Right renal cortex interstitium (tissue), 3 donors: ENCODE measurements at regions not wholly inside any gene's neighbourhood (a gene's known extent, or its start where the extent isn't known, plus 50 kb on each side); places are given as distances from the start of the nearest gene placed in this dataset.
"Not testable (repeated sequence)": the region's sequence is repeated elsewhere in the genome, so short reads cannot be mapped to it uniquely, and the experiment has no call there.

Experiments
- DNase-seq, 3 donors: peaks; one replicate each; pipeline ENCODE4 v3.0.0-alpha.2; 2013; ENCODE audit warnings: low read depth in 3 of 3, low spot score in 2 of 3

DNA sequence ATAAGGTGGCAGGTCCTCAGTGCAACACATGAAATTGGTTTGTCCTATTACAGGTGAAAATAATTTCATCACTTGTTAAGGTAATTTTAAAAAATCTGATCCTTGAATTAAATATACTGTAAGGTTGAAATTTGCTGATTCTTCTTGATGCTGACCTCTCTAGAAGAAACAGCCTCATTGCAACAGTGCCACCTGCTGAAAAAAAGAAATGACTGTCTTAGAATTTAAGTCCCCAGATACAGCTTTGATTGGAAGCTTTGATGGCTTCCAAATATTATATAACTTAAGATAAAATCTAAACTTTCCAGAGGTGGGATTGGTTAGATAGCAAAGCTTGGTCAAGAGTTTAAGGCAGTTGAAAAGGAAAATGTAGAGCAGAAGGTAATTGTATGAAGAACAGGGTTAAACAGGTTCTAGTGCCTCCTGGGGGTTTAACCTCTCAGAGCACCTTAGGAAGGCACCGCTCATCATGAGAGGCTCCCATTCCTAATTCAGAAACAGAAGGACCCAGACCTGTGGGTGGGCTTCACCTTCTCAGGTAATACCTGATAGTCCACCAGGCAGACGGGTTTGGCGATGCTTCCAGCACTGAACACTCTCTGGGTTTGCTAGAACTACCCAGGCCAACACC, 401.0 kb downstream of the PAX1 start:
- peak in 2 of 3 donors; percentile 30 to 36 for DNase-seq

DNA sequence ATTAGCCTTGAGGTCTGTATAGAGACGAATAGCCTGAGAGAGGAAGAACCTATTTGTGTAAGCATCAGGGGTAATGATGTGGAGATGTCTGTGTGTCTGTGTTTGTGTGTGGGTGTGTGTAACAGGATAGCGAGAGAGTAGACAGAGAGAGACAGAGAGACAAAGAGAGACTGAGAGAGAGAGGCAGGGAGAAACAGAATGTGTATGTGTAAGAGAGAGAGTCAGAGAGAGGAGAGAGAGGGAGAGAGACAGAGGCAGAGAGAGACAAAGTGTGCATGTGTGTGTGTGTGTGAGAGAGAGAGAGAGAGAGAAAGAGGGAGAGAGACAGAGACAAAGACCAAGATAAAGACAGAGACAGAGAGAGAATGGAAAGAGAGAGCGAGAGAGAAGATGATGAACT, 396.1 kb downstream of the PAX1 start:
- DNase-seq, result no peak

GRCh38 chr20:22100686-22101085, 395.2 kb downstream of the PAX1 start:
- DNase-seq, result no peak

DNA sequence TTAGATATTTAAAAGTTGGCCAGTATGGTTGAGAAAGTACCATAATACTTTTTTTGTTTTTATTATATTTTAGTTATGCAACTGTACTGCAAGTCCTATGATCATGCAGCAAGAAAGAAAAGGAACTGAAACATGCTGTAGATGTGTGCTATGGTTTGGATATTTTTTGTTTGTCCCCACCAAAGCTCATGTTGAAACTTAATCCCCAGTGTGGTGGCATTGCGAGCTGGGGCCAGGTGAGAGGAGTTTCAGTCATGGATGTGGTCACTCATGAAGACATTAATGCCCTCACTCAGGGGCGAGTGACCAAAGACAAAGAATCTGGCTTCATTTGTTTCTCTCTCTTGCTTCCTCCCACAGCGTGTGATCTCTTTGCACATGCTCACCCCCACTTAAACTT, 393.9 kb downstream of the PAX1 start:
- DNase-seq, result no peak

DNA sequence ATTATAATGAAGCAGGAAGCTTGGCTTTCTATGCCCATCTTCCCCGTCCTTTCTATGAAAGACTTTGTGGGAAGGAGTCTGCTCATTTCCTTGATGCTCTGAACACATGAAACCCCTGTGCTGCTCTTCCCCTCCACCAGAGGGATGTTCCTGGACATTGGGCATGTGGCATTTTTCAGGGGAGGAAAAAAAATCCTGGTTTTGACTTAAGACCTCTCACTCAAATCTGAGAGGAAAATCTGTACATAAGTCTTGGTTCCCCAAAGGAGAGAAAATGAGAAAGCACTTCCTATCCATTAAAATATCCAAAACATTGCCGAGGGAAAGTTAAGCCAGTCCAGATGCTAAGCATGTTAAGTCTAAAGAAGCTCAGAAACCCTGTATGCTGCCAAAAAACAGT, 393.0 kb downstream of the PAX1 start:
- no peak for DNase-seq

DNA sequence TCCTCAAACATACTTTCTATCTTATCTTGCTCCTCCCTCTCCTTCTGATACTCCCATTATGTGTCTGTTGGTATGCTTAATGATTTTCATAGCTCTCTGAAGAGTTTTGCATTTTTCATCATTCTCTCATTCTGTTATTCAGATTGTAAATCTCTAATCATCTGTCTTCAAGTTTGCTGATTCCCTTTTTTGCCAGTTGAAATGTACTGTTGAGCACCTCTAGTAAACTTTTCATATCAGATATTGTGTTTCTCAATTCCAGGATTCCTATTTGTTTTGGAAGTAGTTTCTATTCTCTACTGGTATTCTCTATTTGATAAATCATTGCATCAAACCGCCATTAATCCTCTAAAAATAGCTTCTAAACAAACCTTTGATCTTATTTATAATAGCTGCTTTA, 387.7 kb downstream of the PAX1 start:
- no peak for DNase-seq

DNA sequence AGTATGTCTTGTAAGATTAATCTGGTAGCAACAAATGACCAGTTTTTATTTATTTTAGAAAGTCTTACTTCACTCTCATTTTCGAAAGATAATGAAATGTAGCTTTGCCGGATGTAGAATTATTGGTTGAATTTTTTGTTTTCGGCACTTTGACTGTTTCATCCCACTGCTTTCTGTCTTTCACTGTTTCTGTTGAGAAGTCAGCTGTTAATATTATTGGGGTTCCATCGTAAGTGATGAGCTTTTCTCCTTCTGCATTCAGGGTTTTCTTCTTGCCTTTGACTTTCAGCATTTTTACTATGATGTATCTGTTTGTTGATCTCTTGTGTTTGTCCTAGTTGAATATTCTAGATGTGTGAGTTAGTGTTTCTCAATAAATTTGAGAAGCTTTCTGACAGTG, 383.4 kb downstream of the PAX1 start:
- no peak for DNase-seq

- DNase-seq, result no peak
These were observed 375.5 kb downstream of the PAX1 start for GRCh38 chr20:22080985-22081384.

DNA sequence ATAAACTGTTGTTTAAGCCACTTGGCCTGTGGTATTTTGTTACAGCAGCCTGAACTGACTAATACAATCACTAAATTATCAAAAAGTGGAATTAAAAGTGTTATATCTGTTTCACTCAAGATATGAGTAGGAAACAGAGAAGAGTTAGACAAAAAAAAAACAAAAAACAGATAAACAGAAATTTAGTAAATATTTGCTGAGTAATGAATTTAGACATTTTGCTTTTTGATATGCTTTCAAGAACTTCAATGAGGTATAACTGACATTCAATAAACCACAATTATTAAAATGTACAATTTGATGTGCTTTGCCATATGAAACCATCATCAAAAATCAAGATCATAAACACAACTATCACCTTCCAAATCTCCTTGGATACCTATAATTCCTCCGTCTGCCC, 369.2 kb downstream of the PAX1 start:
- no peak for DNase-seq

GRCh38 chr20:22071841-22072240, 366.4 kb downstream of the PAX1 start:
- DNase-seq, result no peak

GRCh38 chr20:22070610-22071058, 365.2 kb downstream of the PAX1 start:
- no peak for DNase-seq

GRCh38 chr20:22063753-22064152, 358.3 kb downstream of the PAX1 start:
- no peak for DNase-seq

DNA sequence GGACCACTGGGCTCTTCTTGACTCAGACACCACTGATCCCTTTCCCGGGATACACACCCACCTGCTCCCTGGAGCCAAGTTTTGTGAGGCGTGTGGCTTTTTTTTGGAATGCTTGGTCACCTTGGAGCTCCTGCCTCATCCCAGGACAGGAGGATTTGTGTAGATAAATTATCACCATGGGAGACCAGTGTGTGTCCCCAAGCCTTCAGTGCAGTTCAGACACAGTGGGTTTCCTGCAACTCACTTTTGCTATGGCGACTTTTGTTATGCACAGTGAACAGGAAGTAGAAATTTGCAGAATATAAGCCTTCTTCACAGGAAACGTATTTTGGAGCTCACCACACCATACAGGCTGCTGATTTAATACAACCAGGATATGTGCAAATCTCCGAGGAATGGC, 357.4 kb downstream of the PAX1 start:
- DNase-seq, result no peak

- DNase-seq, result no peak
These were observed 355.1 kb downstream of the PAX1 start for GRCh38 chr20:22060610-22061009.

DNA sequence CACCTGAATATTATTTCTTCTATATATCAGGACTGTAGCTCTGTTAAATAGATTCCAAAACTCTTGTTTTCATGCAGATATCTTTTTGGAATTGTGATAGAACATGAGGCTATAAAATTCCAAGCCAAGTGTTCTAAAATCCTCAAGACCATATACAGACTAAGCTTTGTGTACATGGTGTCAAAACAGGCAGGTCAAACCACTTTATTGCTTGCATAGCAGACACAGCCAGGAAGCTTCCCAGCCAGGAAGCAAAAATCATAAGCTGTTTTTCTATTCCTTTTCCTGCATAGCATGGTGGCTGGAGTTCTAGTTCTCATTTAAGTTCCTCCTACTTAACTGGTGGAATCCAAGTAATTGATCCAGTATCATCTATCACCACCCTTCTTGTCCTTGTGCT, 353.3 kb downstream of the PAX1 start:
- no peak for DNase-seq

DNA sequence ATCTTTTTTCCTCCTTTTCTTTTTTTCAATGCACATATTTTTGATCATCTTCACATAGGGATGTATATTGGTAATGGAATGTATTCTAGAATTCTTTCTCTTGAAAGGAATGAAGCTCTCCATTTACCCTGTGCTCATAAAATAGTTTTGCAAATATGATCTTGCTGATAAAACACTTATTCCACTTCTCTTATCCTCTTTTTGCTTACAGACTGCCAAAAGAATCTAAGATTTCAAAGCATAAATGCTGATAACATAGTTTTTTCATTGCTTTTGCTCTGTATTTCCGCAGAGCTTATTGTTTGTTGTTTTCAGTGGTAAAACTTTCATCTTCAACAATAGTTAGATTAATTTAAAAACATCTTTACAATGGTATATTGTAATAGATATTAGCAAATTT, 350.5 kb downstream of the PAX1 start:
- DNase-seq, result no peak

DNA sequence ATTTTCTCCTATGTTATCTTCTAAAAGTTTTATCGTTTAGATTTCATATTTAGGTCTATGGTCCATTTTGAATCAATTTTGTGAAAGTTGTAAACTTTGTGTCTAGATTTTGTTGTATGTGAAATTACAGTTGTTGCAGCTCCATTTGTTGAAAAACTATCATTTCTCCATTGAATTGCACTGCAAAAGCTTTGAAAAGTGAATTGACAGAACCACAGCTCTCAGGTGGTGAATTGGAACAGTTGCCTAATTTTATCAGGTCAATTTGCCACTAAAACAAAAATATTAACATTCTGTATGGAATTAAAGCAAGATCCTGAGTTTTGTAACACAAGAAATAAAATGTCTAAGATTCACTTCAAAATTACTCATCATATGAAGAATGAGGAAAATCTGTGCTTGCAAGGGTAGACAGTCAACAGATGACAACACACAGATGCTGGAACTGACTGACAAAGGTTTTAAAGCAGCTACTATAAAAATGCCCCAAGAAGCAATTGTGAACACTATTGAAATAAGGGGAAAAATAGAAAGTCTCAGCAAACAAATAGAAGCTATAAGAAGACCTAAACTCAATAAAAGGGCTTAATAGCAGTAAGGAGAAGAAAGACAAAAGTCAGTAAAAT, 346.7 kb downstream of the PAX1 start:
- no peak for DNase-seq

GRCh38 chr20:22045956-22046507, 340.6 kb downstream of the PAX1 start:
- DNase-seq, result not testable (repeated sequence)

- no peak for DNase-seq
These were observed 322.0 kb downstream of the PAX1 start for GRCh38 chr20:22027423-22027822.

DNA sequence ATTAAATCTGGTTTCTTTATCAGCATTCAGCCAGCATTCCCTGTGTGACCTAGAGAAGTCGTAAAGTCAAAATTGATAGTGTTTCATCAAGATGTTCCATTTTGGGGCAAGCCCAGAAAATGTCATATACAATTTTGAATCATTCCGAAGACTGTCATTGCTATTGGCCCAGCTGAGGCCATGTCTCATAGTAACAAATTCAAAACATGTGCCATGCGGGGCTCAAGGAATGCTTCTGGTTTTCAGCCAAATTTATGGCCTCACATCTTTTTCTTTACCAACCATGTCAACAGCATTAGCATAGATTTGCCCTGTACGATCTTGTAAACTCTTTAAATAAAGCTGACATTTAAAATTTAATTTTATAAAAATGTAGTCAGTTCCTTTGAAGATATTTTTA, 314.7 kb downstream of the PAX1 start:
- DNase-seq, result no peak

GRCh38 chr20:22008456-22008855, 303.0 kb downstream of the PAX1 start:
- DNase-seq, result no peak

GRCh38 chr20:22006306-22006705, 300.8 kb downstream of the PAX1 start:
- DNase-seq, result no peak
